ENCODE measurements at regions not wholly inside any gene's neighbourhood (a gene's known extent, or its start where the extent isn't known, plus 50 kb on each side); places are given as distances from the start of the nearest gene placed in this dataset.

- TF ChIP-seq CTCF (tag by site-specific recombination; IDR thresholded peaks at IDR 0.05) = no peak
- TF ChIP-seq ZBTB6 (tag by site-specific recombination; IDR thresholded peaks at IDR 0.05) = no peak
- TF ChIP-seq ZNF580 (tag by site-specific recombination; IDR thresholded peaks at IDR 0.05) = no peak
- TF ChIP-seq SCRT2 (tag by site-specific recombination; IDR thresholded peaks at IDR 0.05) = no peak
These were observed 304.3 kb upstream of the PARD3B start for GRCh38 chr2:204240961-204241360.

Measured in HEK293 (cell line).